Pons (tissue), 1 donor: ENCODE measurements at regions not wholly inside any gene's neighbourhood (a gene's known extent, or its start where the extent isn't known, plus 50 kb on each side); places are given as distances from the start of the nearest gene placed in this dataset.

ENCODE experiments used
- DNase-seq: peaks from one replicate; pipeline ENCODE4 v3.0.0-alpha.2; 2016; ENCODE audit warnings: low spot score

DNA sequence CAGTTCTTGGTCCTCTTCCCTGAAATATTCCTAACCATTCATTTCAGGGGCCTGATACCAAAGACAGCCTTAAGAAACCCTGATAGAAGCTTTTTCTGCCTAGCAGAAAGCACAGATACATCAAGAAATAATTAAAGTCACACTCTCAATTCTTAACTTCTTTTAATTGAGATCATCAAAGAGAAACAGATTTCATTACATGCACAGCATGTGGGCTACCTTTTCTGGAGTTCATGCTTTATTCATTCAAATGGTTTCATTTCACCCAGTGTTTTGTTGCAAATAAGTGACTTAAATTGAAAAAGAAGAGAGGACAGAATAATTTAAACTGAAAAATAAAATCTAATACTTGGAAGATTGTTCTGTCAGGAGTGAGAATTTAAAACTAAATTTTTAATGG, 192.6 kb upstream of the GGTLC1 start:
- DNase-seq = no peak

DNA sequence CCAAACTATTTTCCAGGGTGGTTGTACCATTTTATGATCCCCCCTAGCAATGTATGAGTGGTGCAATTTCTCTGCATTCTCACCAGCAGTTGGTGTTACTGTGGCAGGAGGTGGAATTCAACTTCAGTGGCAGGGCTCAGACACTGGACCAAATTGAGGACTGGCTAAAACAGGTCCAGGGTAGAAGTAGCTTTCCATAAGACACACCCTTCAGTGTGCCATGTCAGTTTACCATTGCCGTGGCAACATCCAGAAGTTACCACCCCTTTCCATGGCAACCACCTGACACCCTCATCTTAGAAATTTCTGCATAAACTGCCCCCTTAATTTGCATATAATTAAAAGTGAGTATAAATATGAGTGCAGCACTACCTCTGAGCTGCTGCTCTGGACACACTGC, 180.7 kb upstream of the GGTLC1 start:
- no peak for DNase-seq

DNA sequence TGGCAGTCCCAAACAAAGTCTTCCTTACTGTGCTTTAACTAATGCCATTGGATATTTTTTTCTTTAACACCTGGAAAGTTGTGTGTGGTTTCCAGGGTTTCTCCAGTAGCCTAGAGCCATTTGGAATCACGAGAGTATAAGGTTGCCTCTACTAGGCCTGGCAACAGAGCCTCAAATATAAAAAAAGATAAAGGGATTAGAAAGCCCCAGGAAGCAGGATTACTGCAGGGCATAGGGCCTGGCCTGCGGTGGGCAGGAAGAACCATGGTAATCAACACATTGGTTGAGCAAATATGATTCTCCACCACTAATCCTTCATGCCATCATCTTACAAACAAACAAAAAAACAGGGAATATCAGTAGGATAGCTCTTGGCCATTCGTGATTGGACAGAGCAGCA, 177.8 kb upstream of the GGTLC1 start:
- DNase-seq = no peak

DNA sequence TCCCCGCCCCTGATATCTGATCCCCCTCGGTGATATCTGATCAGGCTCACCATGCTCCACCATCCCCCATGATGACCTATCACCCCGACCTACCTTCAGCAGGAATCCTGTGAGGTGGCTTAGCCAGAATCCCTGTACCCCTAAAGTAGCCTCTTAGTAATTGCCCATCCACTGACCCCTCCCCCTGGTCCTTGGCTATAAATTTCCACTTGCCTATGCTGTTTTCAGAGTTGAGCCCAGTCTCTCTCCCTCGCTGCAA, 177.5 kb upstream of the GGTLC1 start:
- DNase-seq = no peak

DNA sequence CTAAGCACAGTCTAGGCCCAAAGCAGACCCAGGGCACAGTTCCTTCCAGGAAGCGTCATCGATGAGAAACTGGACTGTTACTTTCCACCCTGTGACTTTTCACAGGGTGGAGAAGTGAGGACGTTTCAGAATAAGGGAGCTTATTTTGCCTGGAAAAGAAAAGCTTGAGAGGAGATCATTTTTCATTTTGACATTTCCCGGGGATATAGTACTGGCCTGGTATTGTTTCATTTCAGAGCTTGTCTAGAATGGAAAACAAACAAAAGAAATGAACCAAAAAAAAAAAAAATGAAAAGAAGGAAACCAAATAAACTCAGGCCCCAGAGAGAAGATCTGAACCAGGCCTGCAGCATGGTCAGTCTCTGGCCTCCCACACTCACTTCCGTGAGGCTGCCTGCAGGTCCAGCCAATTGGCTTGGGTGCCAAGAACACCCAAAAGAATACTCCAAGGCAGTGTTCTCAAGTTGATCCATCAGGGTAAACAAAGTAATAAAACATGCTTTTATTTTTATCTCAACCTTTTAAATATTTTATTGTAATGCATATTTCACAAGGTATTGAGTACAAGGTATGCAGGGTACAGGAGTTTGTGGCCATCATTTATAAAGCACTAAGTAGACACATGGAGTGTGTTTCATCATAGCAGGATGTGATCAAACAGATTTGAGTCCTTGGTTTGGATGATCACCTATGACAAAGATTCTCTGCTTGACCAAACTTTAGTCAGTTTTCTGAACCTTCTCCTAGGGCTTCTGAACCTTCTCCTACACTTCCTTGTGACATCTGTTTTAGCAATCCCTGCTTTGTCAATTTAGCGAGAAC, 176.9 kb upstream of the GGTLC1 start:
- no peak for DNase-seq

DNA sequence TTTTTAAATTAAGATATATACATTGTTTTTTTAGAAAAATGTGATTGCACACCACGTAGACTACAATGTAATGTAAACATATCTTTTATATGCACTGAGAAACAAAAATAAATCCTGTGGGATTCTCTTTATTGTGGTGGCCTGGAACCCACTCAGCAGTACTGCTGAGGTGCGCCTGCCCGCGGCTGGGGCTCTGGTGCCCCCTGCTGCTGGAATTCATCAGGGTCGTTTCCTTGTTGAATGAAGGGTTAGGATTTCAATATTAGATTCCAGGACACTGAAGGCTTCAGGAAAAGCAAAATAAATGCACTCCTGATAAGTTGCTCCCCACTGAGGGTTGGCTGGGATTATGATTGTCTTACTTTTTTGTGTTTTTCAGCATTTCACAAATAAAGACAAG, 175.8 kb upstream of the GGTLC1 start:
- no peak for DNase-seq

DNA sequence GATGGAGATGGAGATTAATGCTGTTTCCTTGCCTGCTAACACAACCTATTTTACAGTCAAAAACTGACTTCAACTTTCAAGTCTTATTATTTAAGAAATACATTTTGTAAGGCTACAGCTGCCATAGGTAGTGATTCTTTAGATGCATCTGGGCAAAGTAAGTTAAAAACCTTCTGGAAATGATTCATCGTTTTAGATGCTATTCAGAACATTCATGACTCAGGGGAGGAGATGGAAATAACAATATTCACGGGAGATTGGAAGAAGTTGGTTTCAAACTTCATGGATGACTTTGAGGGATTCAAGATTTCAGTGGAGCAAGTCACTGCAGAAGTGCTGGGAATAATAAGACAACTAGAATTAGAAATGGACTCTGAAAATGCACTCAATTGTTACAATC, 174.9 kb upstream of the GGTLC1 start:
- no peak for DNase-seq

DNA sequence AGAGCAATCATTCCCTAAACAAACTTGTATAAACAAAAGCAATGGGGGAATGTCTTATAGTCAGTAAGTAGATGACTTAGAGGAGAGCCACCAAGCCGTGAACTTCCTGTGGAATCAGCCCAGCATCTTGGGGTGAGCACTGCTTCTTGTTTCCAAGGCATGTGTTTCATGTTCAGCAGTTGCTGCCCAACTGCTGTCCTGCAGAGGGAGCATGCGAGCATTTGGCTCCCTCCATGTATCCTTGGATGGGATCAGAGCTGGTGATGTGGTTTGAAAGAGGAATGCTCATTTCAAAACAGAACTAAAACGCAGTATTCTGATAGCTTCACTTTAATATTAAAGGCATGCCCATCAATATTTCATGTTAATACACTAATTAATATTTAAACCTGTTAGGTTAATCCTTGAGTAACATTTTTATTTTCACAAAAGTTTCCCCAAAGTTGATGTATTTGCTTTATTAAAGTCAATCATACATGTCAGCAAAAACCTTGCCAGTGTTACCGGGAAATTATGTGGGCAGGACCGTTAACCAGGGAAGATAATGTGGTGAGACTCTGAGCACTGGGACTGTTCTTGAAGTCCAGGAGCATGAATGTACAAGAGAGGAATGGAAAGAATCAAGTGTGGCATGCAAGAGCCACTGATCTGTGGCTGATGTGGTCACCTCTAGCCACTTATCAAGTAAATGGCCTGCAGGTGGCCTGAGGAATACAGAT, 172.1 kb upstream of the GGTLC1 start:
- peak; percentile 76 for DNase-seq

DNA sequence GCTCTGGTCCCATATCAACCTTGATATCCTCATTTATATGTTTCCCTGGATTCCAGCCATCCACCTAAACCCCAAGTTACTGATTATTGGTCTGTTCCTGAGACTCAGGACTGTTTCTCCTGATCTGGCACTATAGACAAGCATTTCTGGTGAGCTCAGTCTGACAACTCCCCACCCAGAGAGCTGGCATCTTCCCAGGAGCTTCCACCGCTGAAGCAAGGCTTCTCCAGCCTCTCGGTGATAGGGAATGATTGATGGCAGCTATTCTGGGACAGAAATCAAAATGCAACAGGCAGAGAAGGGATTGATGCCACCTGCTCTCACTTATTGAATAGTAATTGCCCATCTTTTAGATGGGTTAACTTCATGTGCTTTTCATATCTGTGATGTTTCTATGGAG, 169.7 kb upstream of the GGTLC1 start:
- DNase-seq = no peak

DNA sequence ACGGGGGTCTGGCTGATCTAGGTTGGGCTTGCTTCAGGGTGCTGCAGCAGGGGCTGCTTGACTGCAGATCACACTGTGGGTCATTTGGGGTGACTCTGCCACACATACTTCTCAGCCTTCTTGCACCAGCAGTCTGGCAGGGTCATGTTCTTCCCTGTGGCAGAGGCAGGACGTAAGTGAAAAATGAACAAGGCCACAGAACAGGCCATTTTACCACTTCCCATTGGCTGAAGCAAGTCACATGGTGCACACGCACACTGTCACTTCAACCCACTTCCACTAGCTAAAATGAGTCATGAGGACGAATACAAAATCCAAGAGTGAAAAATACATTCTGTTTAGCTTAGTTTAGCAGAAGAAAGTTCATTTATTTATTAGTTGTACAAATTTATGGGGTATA, 168.6 kb upstream of the GGTLC1 start:
- no peak for DNase-seq

DNA sequence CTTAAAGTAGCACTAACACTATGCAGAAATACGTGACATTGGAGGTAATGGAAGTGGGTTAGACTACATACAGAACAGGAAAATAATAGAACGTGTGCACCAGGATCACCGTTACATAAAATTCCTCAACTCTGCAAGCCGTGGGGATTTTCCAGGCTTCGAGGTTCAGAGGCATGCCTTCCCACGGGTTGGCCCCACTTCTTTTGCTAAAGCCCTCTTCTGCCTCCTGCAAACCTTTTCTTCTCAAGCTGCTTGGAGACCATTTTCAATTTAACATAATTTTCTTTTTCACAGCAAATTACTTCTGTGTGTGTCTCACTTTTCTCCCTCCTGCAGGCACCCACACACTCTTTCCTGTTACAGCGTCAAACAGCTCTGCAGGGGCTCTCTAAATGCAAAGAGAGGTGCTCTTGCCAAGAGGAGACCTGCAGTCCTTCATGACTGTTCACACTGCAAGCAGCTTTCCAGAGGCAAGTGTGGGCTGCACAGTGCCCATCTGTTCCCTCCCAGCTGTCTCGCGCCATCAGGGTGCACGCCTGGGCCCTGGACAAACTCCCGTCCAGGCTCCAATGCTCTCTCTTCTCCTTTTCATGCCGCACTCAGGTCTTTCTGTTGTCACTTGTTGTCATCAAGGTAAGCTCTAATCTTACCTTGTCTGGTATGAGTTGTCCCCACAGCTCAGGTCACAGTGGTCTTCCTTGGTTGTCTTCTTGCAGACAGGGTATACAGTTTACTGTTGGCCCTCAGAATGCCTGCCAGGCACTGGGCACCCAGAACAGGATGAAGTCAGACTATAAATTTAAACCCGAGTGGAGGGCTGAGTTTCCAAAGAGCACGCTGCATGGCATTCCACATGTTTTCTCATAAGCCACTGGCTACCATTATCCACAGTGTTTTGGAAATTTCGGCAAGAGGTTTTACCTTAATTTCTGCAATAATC, 164.8 kb upstream of the GGTLC1 start:
- no peak for DNase-seq

DNA sequence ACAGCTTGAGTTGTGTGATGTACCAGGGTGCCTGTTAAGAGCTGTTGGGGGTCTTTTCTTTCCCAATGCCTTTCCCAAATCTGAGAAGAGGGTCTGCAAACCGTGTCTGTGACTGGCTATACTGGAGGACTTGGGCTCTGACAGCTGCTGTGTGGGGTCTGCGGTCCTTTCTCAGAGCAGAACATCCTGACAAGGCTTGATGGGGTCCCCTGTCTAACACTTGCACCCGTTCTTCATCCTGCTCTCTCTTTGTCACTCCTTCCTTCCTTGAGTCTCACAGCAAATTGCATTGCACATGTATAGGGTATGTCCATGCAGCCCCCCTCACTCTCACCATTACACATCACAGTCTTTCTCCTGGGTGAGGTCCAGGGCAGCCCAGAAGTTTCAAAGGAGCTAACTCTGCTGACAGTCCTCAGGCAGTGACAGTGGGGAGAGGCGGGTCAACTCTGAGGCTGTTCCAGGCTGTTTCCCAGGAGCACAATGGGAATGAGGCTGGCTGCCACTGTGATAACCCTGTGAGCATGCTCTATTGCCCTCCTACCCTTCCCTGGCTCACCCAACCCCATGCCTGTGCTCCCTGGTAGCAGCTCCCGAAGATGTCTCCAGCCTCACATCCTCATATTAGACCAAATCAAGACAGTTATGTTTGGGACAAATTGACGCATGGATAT, 163.2 kb upstream of the GGTLC1 start:
- no peak for DNase-seq

DNA sequence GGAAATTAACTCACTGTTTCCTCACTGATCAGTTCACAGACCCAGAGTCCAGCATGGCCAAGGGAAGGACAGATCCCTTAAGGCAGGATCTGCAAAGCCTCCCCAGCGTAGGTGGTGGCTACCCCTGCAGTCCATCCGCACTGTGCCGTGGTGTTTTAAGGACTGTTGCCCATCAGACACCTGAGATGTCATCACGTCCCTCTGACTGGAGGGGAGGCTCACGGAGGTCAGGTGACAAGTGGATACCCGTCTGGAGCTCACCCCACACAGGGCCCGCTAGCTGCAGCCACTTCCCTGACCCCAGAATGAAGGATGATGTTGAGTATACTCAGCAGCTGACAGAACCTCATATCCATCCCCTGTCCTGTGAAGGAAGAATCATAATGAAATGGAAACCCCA, 161.8 kb upstream of the GGTLC1 start:
- no peak for DNase-seq

DNA sequence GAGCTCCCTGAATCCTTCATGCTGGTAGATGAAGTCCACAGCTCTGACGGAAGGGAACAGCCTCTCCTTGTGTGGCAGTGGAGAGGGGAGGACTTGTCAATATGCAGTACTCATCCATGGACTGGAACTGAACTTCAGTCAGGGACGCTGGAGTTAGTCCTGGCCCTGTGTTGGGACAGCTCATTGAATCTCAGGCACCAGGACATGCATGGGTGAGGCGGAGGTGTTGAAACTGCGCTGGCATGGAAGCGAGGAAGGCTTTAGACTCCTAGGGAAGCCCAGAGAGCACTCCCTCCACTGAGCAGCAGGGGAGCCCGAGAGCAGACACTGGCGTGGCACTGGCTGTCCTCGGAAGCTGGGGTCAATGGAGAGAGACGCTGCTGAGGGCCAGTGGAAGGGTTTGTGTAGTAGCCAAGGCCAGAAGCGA, 161.3 kb upstream of the GGTLC1 start:
- DNase-seq = no peak

DNA sequence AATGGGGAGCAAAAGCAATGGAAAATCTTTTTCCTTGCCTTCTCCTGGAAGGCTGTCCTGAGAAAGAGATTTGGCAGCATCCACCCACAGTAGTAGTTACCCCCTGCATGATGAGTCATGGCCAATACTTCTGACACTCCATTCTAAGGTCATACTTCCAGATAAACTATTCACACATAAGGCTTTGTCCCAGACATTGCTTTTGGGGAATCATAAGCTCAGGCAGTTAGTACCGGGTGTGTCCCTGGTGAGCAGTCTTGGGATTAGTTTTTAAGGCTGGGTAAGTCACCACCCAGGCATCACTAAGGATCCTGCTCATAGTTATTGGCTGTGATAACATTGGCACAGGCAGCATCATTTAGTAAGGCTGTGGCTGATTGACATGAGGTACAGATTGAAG, 160.6 kb upstream of the GGTLC1 start:
- no peak for DNase-seq

DNA sequence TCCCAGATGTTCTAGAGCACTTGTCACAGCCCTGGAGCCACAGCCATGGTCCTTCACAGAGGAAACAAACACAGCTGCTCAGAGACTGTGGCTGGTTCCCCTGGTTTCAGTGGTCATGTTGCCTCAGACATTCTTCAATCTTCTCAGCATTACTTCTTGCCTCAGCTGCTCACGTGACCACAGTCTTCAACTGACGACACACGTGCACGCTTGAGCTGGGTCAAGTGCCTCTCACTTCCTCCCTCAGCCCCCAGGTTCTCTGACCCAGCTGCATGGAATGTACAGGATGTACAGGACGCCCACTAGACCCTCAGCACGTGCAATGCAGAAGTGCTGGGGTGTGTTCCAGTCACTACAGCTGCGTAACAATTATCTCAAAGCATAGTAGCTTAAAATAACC, 159.8 kb upstream of the GGTLC1 start:
- DNase-seq = no peak

DNA sequence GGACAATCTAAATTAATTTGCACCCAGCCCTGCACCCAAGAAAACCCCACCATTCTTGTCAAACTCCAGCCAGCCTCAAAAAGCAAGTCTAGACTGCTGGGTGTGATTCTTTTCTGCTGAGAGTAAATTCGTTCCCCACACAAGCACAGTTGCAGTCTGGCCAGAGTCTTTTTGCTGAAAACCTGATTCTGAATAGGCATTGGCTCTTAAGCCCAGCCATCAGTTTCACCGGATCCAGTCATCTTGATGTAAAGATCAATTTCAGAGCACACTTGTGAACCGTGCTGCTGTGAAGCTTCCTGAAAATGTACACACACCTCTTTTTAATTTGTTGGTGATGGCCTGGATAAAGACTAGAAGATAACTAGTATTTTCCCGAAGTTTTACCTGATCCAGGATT, 159.4 kb upstream of the GGTLC1 start:
- no peak for DNase-seq

DNA sequence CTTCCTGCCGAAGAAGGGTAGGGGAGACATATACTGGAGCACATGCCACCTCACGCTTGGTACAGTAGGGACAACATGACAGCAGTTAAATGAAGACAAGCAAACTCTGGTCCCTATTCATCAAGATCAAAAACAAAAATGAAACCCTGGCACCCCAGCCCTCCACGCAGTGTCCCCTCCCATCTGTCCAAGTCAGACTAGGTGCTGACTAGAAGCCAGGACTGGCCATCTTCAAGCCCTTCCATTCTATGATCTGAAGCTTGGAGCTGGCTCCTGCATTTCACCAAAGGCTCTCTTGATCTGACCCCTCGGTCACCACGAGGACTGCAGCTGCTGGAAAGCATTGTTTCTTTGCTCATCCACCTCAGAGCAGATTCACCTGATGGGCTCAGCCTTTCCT, 158.9 kb upstream of the GGTLC1 start:
- no peak for DNase-seq

DNA sequence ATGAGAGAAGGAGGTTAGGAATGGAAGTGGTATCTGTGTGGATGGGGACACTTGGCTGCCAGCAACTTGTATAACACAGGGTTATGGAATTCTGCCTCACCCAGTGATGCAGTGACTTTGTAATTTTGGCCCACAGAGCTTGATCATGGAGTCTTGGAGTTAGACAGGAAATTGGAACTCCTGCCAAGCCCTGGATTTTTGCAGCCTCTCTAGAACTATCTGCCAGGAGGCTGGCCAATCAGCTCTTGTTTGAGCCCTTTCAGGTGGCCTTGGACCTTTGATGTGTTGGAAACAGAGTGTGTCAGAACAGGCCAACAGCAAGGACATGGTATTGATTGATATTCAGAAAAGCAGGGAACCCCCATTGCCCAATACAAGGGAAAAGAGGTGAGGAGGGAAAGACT, 157.7 kb upstream of the GGTLC1 start:
- no peak for DNase-seq

DNA sequence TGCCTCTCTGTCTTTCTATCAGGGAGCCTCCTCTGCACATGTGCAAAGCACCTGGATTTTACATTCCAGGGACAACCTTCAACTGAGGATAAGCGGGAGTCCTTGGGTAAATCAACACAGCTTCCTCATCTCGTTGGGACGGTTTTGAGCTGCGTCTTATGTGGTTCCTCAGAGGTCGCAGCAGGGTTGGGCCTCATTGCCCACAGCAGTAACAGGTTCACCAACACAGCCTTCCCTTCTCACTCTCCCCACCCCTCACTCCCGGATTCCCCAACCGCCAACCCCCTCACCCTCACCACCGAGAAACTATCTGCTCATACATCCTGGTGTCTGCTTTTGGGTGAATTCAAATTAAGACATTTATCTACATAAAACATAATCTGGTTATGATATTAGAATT, 155.8 kb upstream of the GGTLC1 start:
- no peak for DNase-seq

DNA sequence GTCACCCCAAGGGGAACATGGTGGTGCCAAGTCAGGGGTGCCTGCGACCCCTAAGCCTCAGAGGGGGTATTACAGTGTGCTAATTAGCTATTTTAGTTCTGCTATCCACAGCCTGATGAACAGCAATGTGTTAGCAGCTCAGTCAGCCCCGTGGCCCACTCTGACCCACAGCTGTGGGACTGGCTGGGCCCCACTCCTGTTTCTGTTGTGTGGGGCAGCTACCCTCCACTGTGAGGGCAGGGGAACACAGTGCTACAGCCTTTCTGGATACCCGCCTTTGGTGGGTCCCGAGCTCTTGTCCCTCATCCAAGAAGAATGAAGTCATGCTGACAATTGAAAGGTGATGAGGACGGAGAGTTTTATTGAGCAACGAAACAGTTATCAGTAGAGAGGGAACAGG, 152.5 kb upstream of the GGTLC1 start:
- DNase-seq = no peak

DNA sequence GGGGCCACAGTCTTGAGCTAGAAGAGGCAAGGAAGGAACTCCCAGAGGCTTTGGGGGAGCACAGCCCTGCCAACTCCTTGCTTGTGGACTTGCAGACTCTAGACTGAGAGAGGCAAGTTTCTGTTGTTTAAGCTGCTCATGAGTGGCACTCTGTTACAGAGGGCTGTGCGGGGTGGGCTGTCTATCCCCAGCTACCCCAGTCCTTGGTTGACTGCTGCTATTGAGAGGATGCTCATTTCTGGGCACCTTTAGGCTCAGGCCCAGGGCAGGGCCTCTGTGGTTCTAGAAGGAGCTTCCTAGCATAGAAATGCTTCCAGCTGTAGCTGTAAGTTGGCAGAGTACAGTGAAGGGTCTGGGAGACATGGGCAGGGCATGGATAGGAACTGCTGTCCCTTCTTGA, 151.3 kb upstream of the GGTLC1 start:
- DNase-seq = no peak
